Esophagus muscularis mucosa (tissue), 4 donors: ENCODE measurements at regions not wholly inside any gene's neighbourhood (a gene's known extent, or its start where the extent isn't known, plus 50 kb on each side); places are given as distances from the start of the nearest gene placed in this dataset.

Source experiments
- DNase-seq: peaks from one replicate; pipeline ENCODE4 v3.0.0-alpha.2; 2017; ENCODE audit errors: extremely low spot score
- H3K27ac ChIP-seq, 4 donors: fragments of 200-600 bp; sonication (generic); replicated peaks in 1 of 4; 1 replicate in 3 of 4; 2 replicates in 1 of 4; pipeline ENCODE4 v1.5.1; 2016 to 2019; ENCODE audit warnings: mild to moderate bottlenecking in 1 of 4
- H3K27me3 ChIP-seq, 4 donors: fragments of 200-600 bp; sonication (generic); one replicate each; pipeline versions ENCODE4 v1.5.1 to v1.6.0; 2016 to 2019
- H3K36me3 ChIP-seq, 4 donors: fragments of 200-600 bp; sonication (generic); one replicate each; pipeline ENCODE4 v1.5.1; 2016 to 2019
- H3K4me1 ChIP-seq, 4 donors: fragments of 200-600 bp; sonication (generic); one replicate each; pipeline ENCODE4 v1.5.1; 2016 to 2019
- H3K4me3 ChIP-seq, 4 donors: fragments of 200-600 bp; sonication (generic); 1 replicate in 2 of 4; 2 replicates in 2 of 4; pipeline ENCODE4 v1.5.1; 2016 to 2019; ENCODE audit warnings: mild to moderate bottlenecking in 4 of 4, moderate library complexity in 1 of 4
- H3K9me3 ChIP-seq, 4 donors: fragments of 200-600 bp; sonication (generic); 1 replicate in 3 of 4; 2 replicates in 1 of 4; pipeline ENCODE4 v1.5.1; 2016 to 2019
- EP300 ChIP-seq: sonication (generic); formaldehyde crosslinking; IDR thresholded peaks from one replicate; pipeline ENCODE4 v1.6.1; 2017; ENCODE audit warnings: antibody characterized with exemption
- POLR2A ChIP-seq: fragments of 450-650 bp; IDR thresholded peaks from one replicate; pipeline ENCODE4 v1.6.1; 2017; ENCODE audit warnings: antibody characterized with exemption, moderate library complexity, mild to moderate bottlenecking, low read depth
- POLR2AphosphoS5 ChIP-seq, 2 donors: sonication (generic); formaldehyde crosslinking; IDR thresholded peaks; one replicate each; pipeline ENCODE4 v1.6.1; 2017; ENCODE audit warnings: antibody characterized with exemption in 2 of 2
- WGBS: methylation state at CpG from one replicate; pipeline ENCODE4 v1.1.5; 2018; 5-methylcytosine and 5-hydroxymethylcytosine counted together
- intact Hi-C: fragments of 100-400 bp; cut with DNase I; formaldehyde crosslinking; loops from one replicate; pipeline ENCODE4 v1.15.1; 2023
- TF ChIP-seq, protein P1 (sequence below), 3 experiments: fragments of 200-600 bp in 2 of 3; fragments of 450-650 bp in 1 of 3; sonication (generic) in 2 of 3; IDR thresholded peaks; one replicate each; pipeline ENCODE4 v1.5.1; 2017 to 2019; ENCODE audit warnings: antibody characterized with exemption in 3 of 3, mild to moderate bottlenecking in 2 of 3, moderate library complexity in 1 of 3

GRCh38 chr5:96222129-96222528, 210.9 kb downstream of the PCSK1 start:
- intact Hi-C loops: loop anchor here (10.0 kb wide), 1 partner anchor 113 kb away; no protein-coding TSS in a partner anchor
- Histone ChIP-seq H3K9me3 (no peaks in the 10 kb centered on the region), H3K36me3 (no peaks in the 10 kb centered on the region), H3K27me3 (no peaks in the 10 kb centered on the region), H3K27ac (no peak overlapping the region), H3K4me3 (no peak overlapping the region), H3K4me1 (peaks cover 0 to 9% (median 6%) of the 10 kb centered on the region in 4 donors)
- WGBS: 96% methylated on average over 2 of the region's 2 CpGs
- no peak for DNase-seq
- TF ChIP-seq POLR2AphosphoS5 (IDR thresholded peaks at IDR 0.05) (no peak), EP300 (no peak), POLR2A (no peak)
- TF ChIP-seq, protein P1, sequence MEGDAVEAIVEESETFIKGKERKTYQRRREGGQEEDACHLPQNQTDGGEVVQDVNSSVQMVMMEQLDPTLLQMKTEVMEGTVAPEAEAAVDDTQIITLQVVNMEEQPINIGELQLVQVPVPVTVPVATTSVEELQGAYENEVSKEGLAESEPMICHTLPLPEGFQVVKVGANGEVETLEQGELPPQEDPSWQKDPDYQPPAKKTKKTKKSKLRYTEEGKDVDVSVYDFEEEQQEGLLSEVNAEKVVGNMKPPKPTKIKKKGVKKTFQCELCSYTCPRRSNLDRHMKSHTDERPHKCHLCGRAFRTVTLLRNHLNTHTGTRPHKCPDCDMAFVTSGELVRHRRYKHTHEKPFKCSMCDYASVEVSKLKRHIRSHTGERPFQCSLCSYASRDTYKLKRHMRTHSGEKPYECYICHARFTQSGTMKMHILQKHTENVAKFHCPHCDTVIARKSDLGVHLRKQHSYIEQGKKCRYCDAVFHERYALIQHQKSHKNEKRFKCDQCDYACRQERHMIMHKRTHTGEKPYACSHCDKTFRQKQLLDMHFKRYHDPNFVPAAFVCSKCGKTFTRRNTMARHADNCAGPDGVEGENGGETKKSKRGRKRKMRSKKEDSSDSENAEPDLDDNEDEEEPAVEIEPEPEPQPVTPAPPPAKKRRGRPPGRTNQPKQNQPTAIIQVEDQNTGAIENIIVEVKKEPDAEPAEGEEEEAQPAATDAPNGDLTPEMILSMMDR (IDR thresholded peaks at IDR 0.05): no peak

GRCh38 chr5:96220610-96221390, 212.2 kb downstream of the PCSK1 start:
- DNase-seq: no peak
- Histone ChIP-seq H3K9me3 (no peaks in the 10 kb centered on the region), H3K4me3 (no peak overlapping the region), H3K27me3 (no peaks in the 10 kb centered on the region), H3K36me3 (no peaks in the 10 kb centered on the region), H3K27ac (no peak overlapping the region), H3K4me1 (no peaks in the 10 kb centered on the region)
- TF ChIP-seq, protein P1 (IDR thresholded peaks at IDR 0.05): no peak
- no peak for TF ChIP-seq POLR2AphosphoS5 (IDR thresholded peaks at IDR 0.05)
- no peak for TF ChIP-seq POLR2A
- no peak for TF ChIP-seq EP300
- WGBS: 75% methylated on average over 4 of the region's 4 CpGs
- intact Hi-C loops: loop anchor here (10.0 kb wide), 1 partner anchor 114 kb away; no protein-coding TSS in a partner anchor

- 74% methylated on average over 4 of the region's 4 CpGs for WGBS
- TF ChIP-seq, protein P1 (IDR thresholded peaks at IDR 0.05): no peak
- no peak overlapping the region for H3K4me3 ChIP-seq
- H3K36me3 ChIP-seq: no peaks in the 10 kb centered on the region
- H3K27ac ChIP-seq: no peak overlapping the region
- H3K9me3 ChIP-seq: no peaks in the 10 kb centered on the region
- peaks cover 0 to 4% (median 3%) of the 10 kb centered on the region in 4 donors for H3K4me1 ChIP-seq
- intact Hi-C loops: loop anchor here (10.0 kb wide), 1 partner anchor 115 kb away; no protein-coding TSS in a partner anchor
- no peaks in the 10 kb centered on the region for H3K27me3 ChIP-seq
- DNase-seq: no peak
Observed at GRCh38 chr5:96219580-96220281, 213.3 kb downstream of the PCSK1 start.

DNA sequence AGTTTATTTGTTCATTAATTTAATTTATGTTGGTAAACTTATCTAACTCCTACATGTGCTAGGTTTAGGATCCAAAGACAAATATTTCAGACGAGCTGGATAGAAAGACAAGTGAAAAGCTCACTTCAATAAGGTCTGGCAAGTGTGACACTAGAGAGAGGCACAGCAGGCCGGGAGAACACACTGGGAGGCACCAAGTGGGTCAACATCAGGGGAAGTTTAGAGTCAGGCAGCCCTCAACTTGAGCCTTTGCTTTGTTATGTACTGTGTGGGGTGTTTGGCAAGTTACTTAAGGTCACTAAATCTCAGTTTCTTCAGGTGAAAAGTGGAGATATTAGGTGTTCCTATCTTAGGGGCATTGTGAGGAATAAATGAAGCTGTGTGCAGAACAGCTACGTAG, 214.4 kb downstream of the PCSK1 start:
- Histone ChIP-seq H3K27me3 (no peaks in the 10 kb centered on the region), H3K4me3 (no peak overlapping the region), H3K4me1 (peaks cover 0 to 10% (median 7%) of the 10 kb centered on the region in 4 donors), H3K36me3 (no peaks in the 10 kb centered on the region), H3K9me3 (no peaks in the 10 kb centered on the region), H3K27ac (no peak overlapping the region)
- 82% methylated on average over 3 of the region's 3 CpGs for WGBS
- no peak for TF ChIP-seq POLR2A
- TF ChIP-seq EP300: no peak
- no peak for TF ChIP-seq POLR2AphosphoS5 (IDR thresholded peaks at IDR 0.05)
- TF ChIP-seq, protein P1 (IDR thresholded peaks at IDR 0.05): no peak
- intact Hi-C loops: no loop called here
- no peak for DNase-seq
